Parathyroid adenoma (tissue), 2 donors: ENCODE measurements at regions not wholly inside any gene's neighbourhood (a gene's known extent, or its start where the extent isn't known, plus 50 kb on each side); places are given as distances from the start of the nearest gene placed in this dataset.

Source experiments
- H2AFZ ChIP-seq: fragments of 300-600 bp; sonication (generic); one replicate; pipeline ENCODE4 v1.7.0; 2017; ENCODE audit warnings: antibody characterized with exemption, mild to moderate bottlenecking
- H3K27ac ChIP-seq: fragments of 300-600 bp; sonication (generic); one replicate; pipeline ENCODE4 v1.7.0; 2017
- H3K27me3 ChIP-seq: fragments of 300-600 bp; sonication (generic); one replicate; pipeline ENCODE4 v1.7.0; 2017; ENCODE audit warnings: low read length; ENCODE audit not compliant: control insufficient read depth, insufficient read depth
- H3K36me3 ChIP-seq: fragments of 300-600 bp; sonication (generic); one replicate; pipeline ENCODE4 v1.7.0; 2017; ENCODE audit warnings: low read length; ENCODE audit not compliant: control insufficient read depth, insufficient read depth
- H3K4me1 ChIP-seq: fragments of 300-600 bp; sonication (generic); one replicate; pipeline ENCODE4 v1.7.0; 2017; ENCODE audit warnings: control low read depth
- H3K4me2 ChIP-seq: fragments of 300-600 bp; sonication (generic); one replicate; pipeline ENCODE4 v1.7.0; 2017; ENCODE audit warnings: low read length
- H3K4me3 ChIP-seq: fragments of 300-600 bp; sonication (generic); one replicate; pipeline ENCODE4 v1.7.0; 2017; ENCODE audit warnings: low read depth, low read length
- H3K79me2 ChIP-seq: fragments of 300-600 bp; sonication (generic); one replicate; pipeline ENCODE4 v1.7.0; 2017; ENCODE audit warnings: control low read depth
- H3K9ac ChIP-seq: fragments of 300-600 bp; sonication (generic); one replicate; pipeline ENCODE4 v1.7.0; 2017; ENCODE audit warnings: mild to moderate bottlenecking
- H3K9me3 ChIP-seq: fragments of 300-600 bp; sonication (generic); one replicate; pipeline ENCODE4 v1.7.0; 2017; ENCODE audit warnings: low read length; ENCODE audit not compliant: control insufficient read depth
- CTCF ChIP-seq: fragments of 300-600 bp; sonication (generic); IDR thresholded peaks from one replicate; pipeline ENCODE4 v1.7.0; 2017; ENCODE audit warnings: antibody characterized with exemption, mild to moderate bottlenecking
- donor health status: primary hyperparathyroidism.

- Histone ChIP-seq H3K4me3 (no peak overlapping the region), H3K9me3 (no peaks in the 10 kb centered on the region), H3K27me3 (no peaks in the 10 kb centered on the region), H3K4me2 (no peak overlapping the region), H3K79me2 (no peaks in the 10 kb centered on the region), H3K9ac (no peak overlapping the region), H2AFZ (no peak overlapping the region), H3K36me3 (no peaks in the 10 kb centered on the region), H3K27ac (no peak overlapping the region), H3K4me1 (peaks cover 3% of the 10 kb centered on the region)
- TF ChIP-seq CTCF, result no peak
Observed at GRCh38 chr3:75981401-75981800, 196.1 kb upstream of the ZNF717 start.

- Histone ChIP-seq H3K4me1 (peaks cover 3% of the 10 kb centered on the region), H2AFZ (no peak overlapping the region), H3K27ac (no peak overlapping the region), H3K27me3 (no peaks in the 10 kb centered on the region), H3K9ac (no peak overlapping the region), H3K36me3 (no peaks in the 10 kb centered on the region), H3K9me3 (no peaks in the 10 kb centered on the region), H3K4me2 (no peak overlapping the region), H3K4me3 (no peak overlapping the region), H3K79me2 (no peaks in the 10 kb centered on the region)
- no peak for TF ChIP-seq CTCF
Observed at GRCh38 chr3:75982151-75982550, 196.8 kb upstream of the ZNF717 start.

GRCh38 chr3:75983111-75983510 lies 197.8 kb upstream of the ZNF717 start:
- no peak overlapping the region for H3K4me2 ChIP-seq
- no peaks in the 10 kb centered on the region for H3K27me3 ChIP-seq
- no peak for TF ChIP-seq CTCF
- no peaks in the 10 kb centered on the region for H3K79me2 ChIP-seq
- no peaks in the 10 kb centered on the region for H3K36me3 ChIP-seq
- no peak overlapping the region for H3K27ac ChIP-seq
- peaks cover 3% of the 10 kb centered on the region for H3K4me1 ChIP-seq
- no peak overlapping the region for H2AFZ ChIP-seq
- no peaks in the 10 kb centered on the region for H3K9me3 ChIP-seq
- H3K4me3 ChIP-seq, result no peak overlapping the region
- no peak overlapping the region for H3K9ac ChIP-seq

- Histone ChIP-seq H2AFZ (no peak overlapping the region), H3K36me3 (no peaks in the 10 kb centered on the region), H3K9me3 (no peaks in the 10 kb centered on the region), H3K79me2 (no peaks in the 10 kb centered on the region), H3K4me3 (no peak overlapping the region), H3K4me2 (no peak overlapping the region), H3K27me3 (no peaks in the 10 kb centered on the region), H3K27ac (no peak overlapping the region), H3K9ac (no peak overlapping the region), H3K4me1 (peaks cover 3% of the 10 kb centered on the region)
- no peak for TF ChIP-seq CTCF
Observed at GRCh38 chr3:75983609-75984290, 198.4 kb upstream of the ZNF717 start.

GRCh38 chr3:75985432-75985831 lies 200.1 kb upstream of the ZNF717 start:
- Histone ChIP-seq H3K36me3 (no peaks in the 10 kb centered on the region), H3K9me3 (no peaks in the 10 kb centered on the region), H3K27me3 (no peaks in the 10 kb centered on the region), H3K4me2 (no peak overlapping the region), H3K4me3 (no peak overlapping the region), H2AFZ (no peak overlapping the region), H3K79me2 (no peaks in the 10 kb centered on the region), H3K4me1 (peaks cover 3% of the 10 kb centered on the region), H3K9ac (no peak overlapping the region), H3K27ac (no peak overlapping the region)
- no peak for TF ChIP-seq CTCF
